ENCODE measurements at regions not wholly inside any gene's neighbourhood (a gene's known extent, or its start where the extent isn't known, plus 50 kb on each side); places are given as distances from the start of the nearest gene placed in this dataset.
"Not testable (repeated sequence)": the region's sequence is repeated elsewhere in the genome, so short reads cannot be mapped to it uniquely, and the experiment has no call there.

GRCh38 chr15:20168221-20168620 lies 373.4 kb downstream of the GOLGA6L6 start:
- TF ChIP-seq CTCF, POLR2A, POLR2AphosphoS5, EP300 (IDR thresholded peaks at IDR 0.05): not testable (repeated sequence)

All from upper lobe of left lung (tissue), 4 donors.